Astrocyte of the spinal cord (primary cell): ENCODE measurements at regions not wholly inside any gene's neighbourhood (a gene's known extent, or its start where the extent isn't known, plus 50 kb on each side); places are given as distances from the start of the nearest gene placed in this dataset.

Source experiments
- DNase-seq: peaks from one replicate; pipeline ENCODE4 v3.0.0; 2011; ENCODE audit warnings: low read depth, low spot score
- H3K4me3 ChIP-seq: 2 replicates; pipeline ENCODE4 v1.5.1; 2011; ENCODE audit warnings: low read depth, mild to moderate bottlenecking, low read length, moderate library complexity
- CTCF ChIP-seq: IDR thresholded peaks from 2 replicates; pipeline ENCODE4 v1.5.1; 2012; ENCODE audit warnings: low read depth, mild to moderate bottlenecking, low read length, inconsistent platforms
- in situ Hi-C: cut with HindIII; loops from 2 replicates; pipeline ENCODE4 v1.10.0; 2017; ENCODE audit warnings: low sequenced_read_pairs

GRCh38 chr11:109808569-109808968 lies 284.6 kb upstream of the ZC3H12C start:
- in situ Hi-C loops: no loop called here
- peak; percentile 44 for DNase-seq

GRCh38 chr11:109814824-109815223 lies 278.4 kb upstream of the ZC3H12C start:
- H3K4me3 ChIP-seq: no peak overlapping the region
- TF ChIP-seq CTCF: no peak
- in situ Hi-C loops: no loop called here
- DNase-seq: no peak

More at GRCh38 chr11:109808569-109808968, 284.6 kb upstream of the ZC3H12C start:
- H3K4me3 ChIP-seq: no peak overlapping the region
- TF ChIP-seq CTCF: no peak

GRCh38 chr11:109815500-109816150 lies 277.6 kb upstream of the ZC3H12C start:
- DNase-seq: no peak
- TF ChIP-seq CTCF: no peak
- in situ Hi-C loops: no loop called here
- no peak overlapping the region for H3K4me3 ChIP-seq

- H3K4me3 ChIP-seq: no peak overlapping the region
- in situ Hi-C loops: no loop called here
- TF ChIP-seq CTCF: no peak
- DNase-seq: no peak
Observed at GRCh38 chr11:109818290-109818689, 274.9 kb upstream of the ZC3H12C start.

- no peak overlapping the region for H3K4me3 ChIP-seq
- no peak for DNase-seq
- TF ChIP-seq CTCF: no peak
- in situ Hi-C loops: no loop called here
Observed at GRCh38 chr11:109819410-109819809, 273.8 kb upstream of the ZC3H12C start.

GRCh38 chr11:109821511-109821910 lies 271.7 kb upstream of the ZC3H12C start:
- in situ Hi-C loops: no loop called here
- no peak for DNase-seq

More at GRCh38 chr11:109821511-109821910, 271.7 kb upstream of the ZC3H12C start:
- H3K4me3 ChIP-seq: no peak overlapping the region
- TF ChIP-seq CTCF: no peak
